K562 (cell line): ENCODE measurements at regions not wholly inside any gene's neighbourhood (a gene's known extent, or its start where the extent isn't known, plus 50 kb on each side); places are given as distances from the start of the nearest gene placed in this dataset.

Source experiments
- CHD7 ChIP-seq: fragments of 200-600 bp; sonication (generic); IDR thresholded peaks from one replicate; pipeline ENCODE4 v1.6.1; 2012; ENCODE audit warnings: mild to moderate bottlenecking, low read depth, low read length, inconsistent platforms

DNA sequence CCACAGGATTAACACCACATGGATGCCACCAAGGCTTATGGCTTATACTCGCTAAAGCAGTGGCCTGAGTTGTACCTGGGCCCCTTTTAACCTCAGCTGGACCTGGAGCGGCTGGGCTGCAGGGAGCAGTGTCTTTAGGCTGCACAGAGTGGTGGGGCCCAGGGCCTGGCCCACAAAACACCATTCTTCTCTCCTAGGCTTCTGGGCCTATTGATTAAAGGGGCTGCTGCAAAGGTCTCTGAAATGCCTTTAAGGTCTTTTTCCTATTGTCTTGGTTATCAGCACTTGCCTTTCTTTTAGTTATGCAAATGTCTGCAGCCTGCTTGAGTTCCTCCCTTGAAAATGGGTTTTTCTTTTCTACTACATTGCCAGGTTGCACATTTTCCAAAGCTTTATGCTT is 973.9 kb upstream of the PRR20A start (continued):
- TF ChIP-seq CHD7: no peak
